ENCODE measurements at regions not wholly inside any gene's neighbourhood (a gene's known extent, or its start where the extent isn't known, plus 50 kb on each side); places are given as distances from the start of the nearest gene placed in this dataset.

GRCh38 chr11:104727768-104728167, 170.5 kb downstream of the CASP12 start:
- TF ChIP-seq CTCF (optimal IDR thresholded peaks at IDR 0.05 in 1 of 3, IDR thresholded peaks at IDR 0.05 in 1 of 3, conservative IDR thresholded peaks at IDR 0.05 in 1 of 3; ENCODE audit: extremely low read depth in 1 of 3, insufficient read depth in 2 of 3, low read length in 3 of 3): no peak
- no peak for TF ChIP-seq EZH2 (IDR thresholded peaks at IDR 0.05; ENCODE audit: low read length)
